Upper lobe of left lung (tissue), 4 donors: ENCODE measurements at regions not wholly inside any gene's neighbourhood (a gene's known extent, or its start where the extent isn't known, plus 50 kb on each side); places are given as distances from the start of the nearest gene placed in this dataset.

Experiments used
- CTCF ChIP-seq, 6 experiments: fragments of 450-650 bp in 4 of 6; fragments of 200-600 bp in 2 of 6; sonication (generic) in 2 of 6; IDR thresholded peaks; one replicate each; pipeline ENCODE4 v1.5.1; 2016 to 2019; ENCODE audit warnings: antibody characterized with exemption in 6 of 6
- POLR2A ChIP-seq, 4 donors: fragments of 450-650 bp; IDR thresholded peaks; one replicate each; pipeline ENCODE4 v1.5.1; 2016 to 2017; ENCODE audit warnings: antibody characterized with exemption in 4 of 4, mild to moderate bottlenecking in 2 of 4
- POLR2AphosphoS5 ChIP-seq, 2 donors: sonication (generic); formaldehyde crosslinking; IDR thresholded peaks; one replicate each; pipeline ENCODE4 v1.5.1; 2017; ENCODE audit warnings: antibody characterized with exemption in 2 of 2

GRCh38 chr7:42834676-42835075, 77.2 kb downstream of the C7orf25 start:
- TF ChIP-seq CTCF (IDR thresholded peaks at IDR 0.05), result no peak
- TF ChIP-seq POLR2A (IDR thresholded peaks at IDR 0.05), result no peak
- no peak for TF ChIP-seq POLR2AphosphoS5 (IDR thresholded peaks at IDR 0.05)
